AG10803 (cell line): ENCODE measurements at regions not wholly inside any gene's neighbourhood (a gene's known extent, or its start where the extent isn't known, plus 50 kb on each side); places are given as distances from the start of the nearest gene placed in this dataset.

ENCODE experiments used
- DNase-seq: peaks from one replicate; pipeline ENCODE4 v3.0.0; 2010; ENCODE audit warnings: low read depth
- H3K4me3 ChIP-seq: 2 replicates; pipeline ENCODE4 v1.5.1; 2011; ENCODE audit warnings: mild to moderate bottlenecking, low read length, control low read depth
- TF ChIP-seq, protein P1 (sequence below): conservative IDR thresholded peaks from 2 replicates; pipeline ENCODE4 v1.5.1; 2011; ENCODE audit warnings: mild to moderate bottlenecking, low read length, control low read depth, inconsistent platforms

DNA sequence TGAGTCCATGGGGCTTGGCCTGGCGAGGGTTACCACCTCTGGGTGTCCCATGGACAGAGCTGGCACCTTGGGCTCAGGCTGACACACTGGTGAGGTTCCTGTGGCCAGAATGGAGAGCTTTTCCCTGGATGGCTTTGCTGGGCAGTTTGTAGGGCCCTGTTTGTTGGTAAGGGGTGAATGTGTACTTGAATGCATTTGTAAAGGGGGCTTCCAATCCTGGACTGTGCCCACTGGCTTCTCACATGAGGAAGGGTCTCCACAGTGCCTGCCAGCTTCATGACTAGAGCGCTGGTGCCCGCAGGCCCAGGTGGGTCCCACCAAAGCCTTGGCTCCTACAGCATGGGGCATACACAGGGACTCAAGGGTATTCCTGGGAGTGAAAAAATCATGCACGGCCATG is 103.5 kb upstream of the SIX2 start:
- TF ChIP-seq, protein P1, sequence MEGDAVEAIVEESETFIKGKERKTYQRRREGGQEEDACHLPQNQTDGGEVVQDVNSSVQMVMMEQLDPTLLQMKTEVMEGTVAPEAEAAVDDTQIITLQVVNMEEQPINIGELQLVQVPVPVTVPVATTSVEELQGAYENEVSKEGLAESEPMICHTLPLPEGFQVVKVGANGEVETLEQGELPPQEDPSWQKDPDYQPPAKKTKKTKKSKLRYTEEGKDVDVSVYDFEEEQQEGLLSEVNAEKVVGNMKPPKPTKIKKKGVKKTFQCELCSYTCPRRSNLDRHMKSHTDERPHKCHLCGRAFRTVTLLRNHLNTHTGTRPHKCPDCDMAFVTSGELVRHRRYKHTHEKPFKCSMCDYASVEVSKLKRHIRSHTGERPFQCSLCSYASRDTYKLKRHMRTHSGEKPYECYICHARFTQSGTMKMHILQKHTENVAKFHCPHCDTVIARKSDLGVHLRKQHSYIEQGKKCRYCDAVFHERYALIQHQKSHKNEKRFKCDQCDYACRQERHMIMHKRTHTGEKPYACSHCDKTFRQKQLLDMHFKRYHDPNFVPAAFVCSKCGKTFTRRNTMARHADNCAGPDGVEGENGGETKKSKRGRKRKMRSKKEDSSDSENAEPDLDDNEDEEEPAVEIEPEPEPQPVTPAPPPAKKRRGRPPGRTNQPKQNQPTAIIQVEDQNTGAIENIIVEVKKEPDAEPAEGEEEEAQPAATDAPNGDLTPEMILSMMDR, result no peak
- no peak for DNase-seq
- no peak overlapping the region for H3K4me3 ChIP-seq

DNA sequence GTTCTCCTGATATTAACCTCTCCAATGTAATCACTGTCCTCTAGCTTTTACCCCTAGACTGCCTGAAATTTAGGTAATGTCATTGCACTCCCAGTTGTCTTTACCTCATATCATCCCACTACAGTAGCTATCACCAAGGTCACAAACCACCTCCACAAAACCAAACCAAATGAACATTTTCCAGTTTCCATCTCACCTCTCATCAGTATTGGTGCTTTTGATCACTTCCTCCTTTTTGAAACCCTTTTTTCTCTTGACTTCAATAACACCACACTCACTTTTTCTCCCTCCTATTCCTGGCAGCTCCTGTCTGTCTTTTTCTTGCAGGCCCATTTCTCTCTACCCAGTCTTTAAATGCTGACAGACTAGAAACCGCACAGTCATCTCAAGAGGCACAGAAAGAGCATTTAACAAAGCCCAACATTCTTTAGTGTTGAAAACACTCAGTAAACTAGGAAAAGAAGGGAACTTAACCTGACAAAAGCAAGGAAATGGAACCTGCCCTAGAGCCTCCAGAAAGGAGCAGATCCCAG is 95.9 kb upstream of the SIX2 start:
- TF ChIP-seq, protein P1, result no peak
- DNase-seq, result no peak
- no peak overlapping the region for H3K4me3 ChIP-seq

DNA sequence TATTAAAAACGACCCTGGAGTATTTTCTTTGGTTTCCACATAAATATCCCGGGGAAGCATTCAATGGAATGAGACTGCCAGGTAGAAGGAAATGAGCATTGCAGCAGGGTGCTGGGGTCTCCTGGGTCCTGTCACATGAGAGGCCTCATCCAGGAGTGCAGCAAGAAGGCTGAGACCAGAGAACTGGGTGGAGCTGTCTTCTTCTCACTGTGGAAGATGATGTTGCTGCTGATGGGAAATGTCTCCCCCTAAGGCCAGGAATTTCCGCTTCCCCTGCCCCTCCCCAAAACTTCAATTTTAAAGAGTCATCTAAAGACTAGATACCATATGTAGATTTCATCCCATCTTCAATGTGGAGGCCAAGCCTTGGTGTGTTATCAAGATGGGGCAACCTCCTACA is 95.2 kb upstream of the SIX2 start:
- no peak for DNase-seq
- TF ChIP-seq, protein P1, result no peak
- H3K4me3 ChIP-seq, result no peak overlapping the region

GRCh38 chr2:45103351-45104345 is 94.4 kb upstream of the SIX2 start:
- no peak overlapping the region for H3K4me3 ChIP-seq
- TF ChIP-seq, protein P1, result no peak

GRCh38 chr2:45102579-45103117 is 93.4 kb upstream of the SIX2 start:
- TF ChIP-seq, protein P1, result no peak
- no peak for DNase-seq
- no peak overlapping the region for H3K4me3 ChIP-seq

More at GRCh38 chr2:45103351-45104345, 94.4 kb upstream of the SIX2 start:
- no peak for DNase-seq

DNA sequence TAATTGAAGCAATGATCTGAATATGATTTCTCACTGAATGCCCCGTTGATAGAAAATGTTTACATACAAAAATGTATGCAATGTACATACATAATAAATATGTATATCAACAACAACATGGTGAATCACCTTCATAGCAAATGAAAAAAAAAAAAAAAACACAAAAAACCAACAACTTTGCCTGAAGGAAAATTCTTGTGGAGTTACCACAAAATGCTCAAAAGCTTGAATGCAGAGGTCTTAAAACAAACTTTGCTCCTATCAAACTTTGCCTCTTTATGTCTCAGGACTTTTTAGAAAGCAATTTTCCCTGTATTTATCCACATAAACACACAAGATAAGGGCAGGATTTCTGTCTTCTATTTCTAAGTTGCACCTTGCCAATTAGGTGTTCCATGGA is 92.9 kb upstream of the SIX2 start:
- no peak for DNase-seq
- TF ChIP-seq, protein P1, result no peak

More for the DNA sequence above, 92.9 kb upstream of the SIX2 start:
- H3K4me3 ChIP-seq, result no peak overlapping the region
